IPS-NIHi7 (cell line): ENCODE measurements at regions not wholly inside any gene's neighbourhood (a gene's known extent, or its start where the extent isn't known, plus 50 kb on each side); places are given as distances from the start of the nearest gene placed in this dataset.

ENCODE experiments used
- DNase-seq: peaks from one replicate; pipeline ENCODE4 v3.0.0; 2012; ENCODE audit warnings: mixed read lengths; ENCODE audit errors: extremely low spot score

GRCh38 chr9:2985343-2985742 is 141.4 kb upstream of the PUM3 start:
- DNase-seq, result no peak

GRCh38 chr9:2984491-2984890 is 140.6 kb upstream of the PUM3 start:
- DNase-seq, result no peak

DNA sequence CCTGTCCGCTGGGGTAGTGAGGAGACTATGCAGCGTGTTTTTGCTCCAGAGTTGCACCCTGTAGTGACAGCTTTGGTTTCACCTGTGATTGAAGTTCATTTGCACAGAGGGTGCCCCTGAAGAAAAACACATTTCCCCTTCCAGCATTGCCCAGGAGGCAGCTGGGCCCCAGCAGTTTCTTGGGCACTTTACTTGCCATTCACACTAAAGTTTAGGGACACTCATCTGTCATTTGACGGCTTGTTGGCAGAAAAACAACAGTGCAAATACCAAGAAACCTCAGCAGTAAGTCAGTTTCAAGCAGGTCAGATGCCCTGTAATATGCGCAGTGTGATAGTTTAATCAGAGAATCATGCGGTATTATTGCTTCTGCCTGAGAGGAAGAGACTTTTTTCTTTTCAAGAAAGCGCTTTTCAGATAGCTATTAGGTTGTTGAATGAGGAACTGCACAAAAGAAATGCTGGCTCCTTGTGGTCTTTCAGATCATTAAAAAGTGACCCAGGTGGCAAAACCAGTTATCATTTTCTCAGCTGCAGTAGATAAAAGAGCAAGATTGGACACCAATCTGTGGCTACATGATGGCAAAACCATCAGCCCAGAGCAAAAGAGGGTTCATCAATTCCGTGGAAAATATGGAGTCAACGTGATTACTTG is 136.2 kb upstream of the PUM3 start:
- no peak for DNase-seq

- DNase-seq, result no peak
Observed at GRCh38 chr9:2972475-2972874, 128.6 kb upstream of the PUM3 start.

- DNase-seq, result no peak
Observed at GRCh38 chr9:2970864-2971263, 127.0 kb upstream of the PUM3 start.

DNA sequence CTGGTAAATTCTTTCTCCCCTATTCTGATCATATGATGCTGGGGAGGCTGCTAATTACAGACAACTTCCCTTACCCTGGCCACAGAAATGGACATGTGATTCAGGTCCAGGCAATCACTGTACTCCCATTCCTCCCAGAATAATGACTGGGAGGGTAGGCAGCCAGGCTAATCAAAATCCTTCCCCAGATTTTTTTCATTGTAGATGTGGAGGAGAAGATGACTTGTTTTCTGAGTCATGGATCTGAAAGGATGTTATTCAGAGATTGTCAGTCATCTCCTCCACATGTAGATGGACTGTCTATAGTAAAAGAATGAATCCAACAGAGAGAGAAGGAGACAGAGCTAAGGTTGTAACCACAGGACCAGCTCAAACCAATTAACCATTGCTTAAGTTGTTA is 123.9 kb upstream of the PUM3 start:
- DNase-seq, result no peak

GRCh38 chr9:2966565-2967300 is 122.8 kb upstream of the PUM3 start:
- no peak for DNase-seq

GRCh38 chr9:2964470-2964869 is 120.6 kb upstream of the PUM3 start:
- no peak for DNase-seq

GRCh38 chr9:2963307-2963706 is 119.4 kb upstream of the PUM3 start:
- DNase-seq, result no peak

GRCh38 chr9:2962471-2963172 is 118.7 kb upstream of the PUM3 start:
- no peak for DNase-seq

GRCh38 chr9:2958219-2958618 is 114.3 kb upstream of the PUM3 start:
- no peak for DNase-seq

- DNase-seq, result no peak
Observed at GRCh38 chr9:2957656-2958200, 113.8 kb upstream of the PUM3 start.

DNA sequence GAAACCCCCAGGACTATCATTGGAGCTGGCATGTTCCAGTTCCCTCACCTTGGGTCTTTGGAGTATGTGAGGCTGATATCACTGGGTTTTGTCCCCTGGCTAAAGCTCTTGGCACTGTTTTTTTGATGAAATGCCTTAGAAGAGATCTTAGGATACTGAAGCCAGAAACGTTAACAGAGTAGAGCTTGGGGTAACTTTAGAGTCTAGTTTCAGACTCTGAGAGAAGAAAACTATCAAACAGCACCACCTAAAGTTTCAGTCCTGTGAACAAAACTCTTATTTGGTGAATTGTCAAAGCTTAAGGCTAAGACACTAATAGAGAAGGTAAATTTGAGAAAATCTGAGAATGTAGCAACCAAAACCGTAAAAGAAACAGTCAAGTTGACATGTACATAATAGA is 111.7 kb upstream of the PUM3 start:
- DNase-seq, result no peak

DNA sequence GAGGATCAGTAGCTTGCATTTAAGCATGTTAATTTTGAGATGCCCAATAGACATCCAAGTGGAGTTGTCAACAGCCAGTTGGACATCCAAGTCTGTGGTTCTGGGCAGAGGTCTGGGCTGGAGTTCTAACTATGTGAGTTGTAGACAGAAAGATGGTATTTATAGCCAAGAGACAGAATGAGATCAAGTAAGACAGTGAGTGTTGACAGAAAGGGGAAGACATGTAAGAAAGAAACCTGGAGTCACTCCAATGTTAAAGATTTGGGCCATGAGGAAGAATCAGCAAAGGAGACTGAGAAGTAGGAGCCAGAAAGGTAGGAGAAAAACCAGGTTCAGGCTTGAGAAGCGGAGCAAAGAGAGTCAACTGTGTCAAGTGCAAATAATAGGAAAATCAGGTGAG is 95.5 kb upstream of the PUM3 start:
- no peak for DNase-seq

GRCh38 chr9:2936221-2936620 is 92.3 kb upstream of the PUM3 start:
- no peak for DNase-seq

GRCh38 chr9:2934883-2935282 is 91.0 kb upstream of the PUM3 start:
- no peak for DNase-seq

GRCh38 chr9:2934241-2934650 is 90.4 kb upstream of the PUM3 start:
- no peak for DNase-seq

GRCh38 chr9:2933165-2934095 is 89.5 kb upstream of the PUM3 start:
- DNase-seq, result no peak

GRCh38 chr9:2928411-2928810 is 84.5 kb upstream of the PUM3 start:
- no peak for DNase-seq

DNA sequence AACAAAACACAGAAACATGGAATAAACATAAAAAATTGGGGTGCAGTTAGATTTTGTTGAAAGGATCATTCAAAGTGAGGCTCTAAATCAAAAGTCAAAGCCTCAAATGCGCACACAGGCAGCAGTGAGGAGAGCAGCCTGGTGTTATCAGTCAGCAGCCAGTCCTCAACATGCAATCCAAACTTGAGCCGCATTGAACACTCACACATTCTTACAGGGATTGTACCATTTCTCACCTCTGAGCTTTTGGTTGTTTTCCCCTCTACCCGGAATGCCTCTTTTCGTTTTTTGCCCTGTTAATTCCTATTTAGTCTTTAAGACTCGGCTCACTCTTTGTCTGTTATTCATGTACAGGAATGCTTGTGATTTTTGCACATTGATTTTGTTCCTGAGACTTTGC is 81.1 kb upstream of the PUM3 start:
- no peak for DNase-seq

DNA sequence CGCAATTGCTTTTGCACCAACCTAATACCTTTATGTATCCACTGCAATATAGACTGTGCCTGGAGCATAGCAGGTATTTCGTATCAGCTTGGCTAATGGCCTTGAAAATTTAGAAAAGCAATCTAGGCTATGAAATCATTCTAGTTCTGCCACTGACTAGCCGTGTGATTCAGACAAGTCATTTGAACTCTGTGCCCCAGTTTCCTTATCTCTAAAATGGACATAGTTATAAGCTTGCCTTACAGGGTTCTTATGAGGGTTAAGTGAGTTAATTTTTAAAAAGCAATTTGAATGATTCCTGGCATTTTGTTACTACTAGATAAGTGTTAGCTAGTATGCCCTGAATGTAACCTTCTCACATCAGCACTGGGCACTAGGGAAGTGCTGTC is 80.5 kb upstream of the PUM3 start:
- no peak for DNase-seq
